OCI-LY1 (cell line): ENCODE measurements at regions not wholly inside any gene's neighbourhood (a gene's known extent, or its start where the extent isn't known, plus 50 kb on each side); places are given as distances from the start of the nearest gene placed in this dataset.

Experiments used
- H2AFZ ChIP-seq: fragments of 200-600 bp; sonication (generic), shearing (Covaris generic); 2 replicates; pipeline ENCODE4 v1.6.0; 2014; ENCODE audit warnings: antibody characterized with exemption, mild to moderate bottlenecking, low read length
- H3F3A ChIP-seq: fragments of 200-600 bp; sonication (generic), shearing (Covaris generic); 2 replicates; pipeline ENCODE4 v1.6.0; 2014; ENCODE audit warnings: mild to moderate bottlenecking, antibody characterized with exemption, low read length, moderate library complexity; ENCODE audit not compliant: insufficient read depth
- H3K27ac ChIP-seq: fragments of 200-600 bp; sonication (generic); 2 replicates; pipeline ENCODE4 v1.5.1; 2014; ENCODE audit warnings: low read length, mixed run types, mild to moderate bottlenecking, low read depth; ENCODE audit not compliant: poor library complexity, severe bottlenecking
- H3K27me3 ChIP-seq: fragments of 200-600 bp; sonication (generic); 2 replicates; pipeline ENCODE4 v1.6.0; 2014; ENCODE audit warnings: antibody characterized with exemption, mild to moderate bottlenecking, low read length, moderate library complexity; ENCODE audit not compliant: insufficient read depth
- H3K36me3 ChIP-seq: fragments of 200-600 bp; sonication (generic); 2 replicates; pipeline ENCODE4 v1.6.1; 2014; ENCODE audit warnings: mild to moderate bottlenecking, antibody characterized with exemption, low read length, moderate library complexity, mixed read lengths; ENCODE audit not compliant: insufficient read depth
- H3K4me1 ChIP-seq: fragments of 200-600 bp; sonication (generic); 2 replicates; pipeline ENCODE4 v1.5.1; 2014; ENCODE audit warnings: mild to moderate bottlenecking, low read length, moderate library complexity; ENCODE audit not compliant: insufficient read depth, severe bottlenecking
- H3K4me2 ChIP-seq: fragments of 200-600 bp; sonication (generic), shearing (Covaris generic); 2 replicates; pipeline ENCODE4 v1.6.1; 2014; ENCODE audit warnings: low read length
- H3K4me3 ChIP-seq: fragments of 200-600 bp; sonication (generic); 2 replicates; pipeline ENCODE4 v1.5.1; 2014; ENCODE audit warnings: low read length, low read depth, mild to moderate bottlenecking, mixed read lengths; ENCODE audit not compliant: poor library complexity, severe bottlenecking
- H3K79me2 ChIP-seq: fragments of 200-600 bp; shearing (Covaris generic); 2 replicates; pipeline ENCODE4 v1.6.1; 2016; ENCODE audit warnings: mixed run types, low read length, mixed read lengths; ENCODE audit not compliant: insufficient read depth
- H3K9ac ChIP-seq: fragments of 200-600 bp; sonication (generic), shearing (Covaris generic); 2 replicates; pipeline ENCODE4 v1.6.1; 2014; ENCODE audit warnings: mild to moderate bottlenecking, low read length, mixed read lengths
- H3K9me2 ChIP-seq: fragments of 200-600 bp; sonication (generic), shearing (Covaris generic); 2 replicates; pipeline ENCODE4 v1.6.1; 2014; ENCODE audit warnings: low read depth, mild to moderate bottlenecking, low read length, mixed read lengths
- H3K9me3 ChIP-seq: fragments of 200-600 bp; shearing (Covaris generic); 2 replicates; pipeline ENCODE4 v1.6.1; 2014; ENCODE audit warnings: low read length, mixed read lengths
- H4K20me1 ChIP-seq: fragments of 200-600 bp; sonication (generic), shearing (Covaris generic); 2 replicates; pipeline ENCODE4 v1.6.0; 2016; ENCODE audit warnings: mild to moderate bottlenecking, low read length; ENCODE audit not compliant: insufficient read depth
- CTCF ChIP-seq: fragments of 200-600 bp; sonication (generic), shearing (Covaris generic); IDR thresholded peaks from 2 replicates; pipeline ENCODE4 v1.5.1; 2017; ENCODE audit warnings: mild to moderate bottlenecking, antibody characterized with exemption, low read length, moderate library complexity, mixed read lengths
- EZH2 ChIP-seq: fragments of 200-600 bp; sonication (generic), shearing (Covaris generic); IDR thresholded peaks from 2 replicates; pipeline ENCODE4 v1.8.0; 2017; ENCODE audit warnings: borderline replicate concordance, mixed run types, mild to moderate bottlenecking, antibody characterized with exemption, low read length, moderate library complexity, mixed read lengths

DNA sequence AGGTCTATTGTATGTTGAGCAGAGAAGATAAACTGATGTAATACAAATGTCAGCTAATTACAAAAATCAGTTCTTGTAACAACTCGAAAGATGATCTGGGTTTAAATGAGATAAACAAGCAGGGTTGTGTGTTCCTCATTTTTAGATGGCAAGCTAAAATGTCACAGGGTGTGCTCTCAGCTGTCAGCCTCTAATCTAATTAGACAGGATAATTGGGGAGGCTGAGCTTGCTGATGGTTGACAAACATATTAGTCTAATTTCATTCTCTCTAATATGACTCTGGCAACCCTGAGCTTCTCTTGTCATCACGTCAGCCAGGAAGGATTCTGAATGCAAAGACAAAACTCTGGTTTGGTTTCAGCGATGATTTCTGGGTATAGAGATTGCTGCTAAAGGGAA is 335.3 kb upstream of the KAZN start:
- Histone ChIP-seq H4K20me1 (no peaks in the 10 kb centered on the region), H3K4me2 (no peak overlapping the region), H3K27ac (no peak overlapping the region), H3K9me2 (no peaks in the 10 kb centered on the region), H3F3A (no peaks in the 10 kb centered on the region), H3K79me2 (no peaks in the 10 kb centered on the region), H3K9ac (no peak overlapping the region), H3K9me3 (no peaks in the 10 kb centered on the region), H3K36me3 (no peaks in the 10 kb centered on the region), H2AFZ (no peak overlapping the region), H3K27me3 (no peaks in the 10 kb centered on the region), H3K4me3 (no peak overlapping the region), H3K4me1 (no peaks in the 10 kb centered on the region)
- no peak for TF ChIP-seq CTCF
- TF ChIP-seq EZH2 = no peak

GRCh38 chr1:14263671-14264070 is 334.8 kb upstream of the KAZN start:
- Histone ChIP-seq H3K79me2 (no peaks in the 10 kb centered on the region), H3K4me1 (no peaks in the 10 kb centered on the region), H3K9ac (no peak overlapping the region), H4K20me1 (no peaks in the 10 kb centered on the region), H3K9me2 (no peaks in the 10 kb centered on the region), H3F3A (no peaks in the 10 kb centered on the region), H3K36me3 (no peaks in the 10 kb centered on the region), H2AFZ (no peak overlapping the region), H3K4me2 (no peak overlapping the region), H3K27ac (no peak overlapping the region), H3K9me3 (no peaks in the 10 kb centered on the region), H3K27me3 (no peaks in the 10 kb centered on the region), H3K4me3 (no peak overlapping the region)
- TF ChIP-seq CTCF = no peak
- no peak for TF ChIP-seq EZH2

DNA sequence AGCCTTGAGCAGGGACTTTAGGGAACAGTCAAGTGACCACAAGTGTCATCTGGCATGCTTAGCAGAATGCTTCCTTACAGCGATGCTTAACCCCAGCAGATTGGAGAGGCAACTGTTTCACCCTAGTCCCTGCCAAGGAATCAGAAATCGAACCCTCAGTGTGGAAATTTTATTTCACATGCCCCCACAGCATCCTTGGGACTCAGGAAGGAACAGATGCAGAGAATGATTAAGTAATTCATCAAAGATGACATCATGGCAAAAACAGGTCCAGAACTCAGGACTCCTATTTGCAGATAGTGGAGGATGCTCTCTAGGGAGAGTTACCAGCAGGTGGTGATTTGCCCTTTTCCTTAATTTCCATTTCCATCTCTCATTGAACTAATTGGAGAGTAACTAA is 333.0 kb upstream of the KAZN start:
- Histone ChIP-seq H3K4me1 (no peaks in the 10 kb centered on the region), H3K9me3 (no peaks in the 10 kb centered on the region), H4K20me1 (no peaks in the 10 kb centered on the region), H3K27ac (no peak overlapping the region), H3K9me2 (no peaks in the 10 kb centered on the region), H3F3A (no peaks in the 10 kb centered on the region), H3K79me2 (no peaks in the 10 kb centered on the region), H2AFZ (no peak overlapping the region), H3K36me3 (no peaks in the 10 kb centered on the region), H3K4me3 (no peak overlapping the region), H3K27me3 (no peaks in the 10 kb centered on the region), H3K9ac (no peak overlapping the region), H3K4me2 (no peak overlapping the region)
- no peak for TF ChIP-seq CTCF
- no peak for TF ChIP-seq EZH2
